GM21717 (cell line): ENCODE measurements at regions not wholly inside any gene's neighbourhood (a gene's known extent, or its start where the extent isn't known, plus 50 kb on each side); places are given as distances from the start of the nearest gene placed in this dataset.

Source experiments
- ATAC-seq: cut with Tn5 transposase; IDR thresholded peaks from one replicate; pipeline ENCODE4 v1.9.1; 2021; ENCODE audit warnings: mild to moderate bottlenecking, moderate library complexity; ENCODE audit not compliant: unreplicated experiment

GRCh38 chr18:54767098-54767497 lies 61.2 kb upstream of the RAB27B start:
- no peak for ATAC-seq

DNA sequence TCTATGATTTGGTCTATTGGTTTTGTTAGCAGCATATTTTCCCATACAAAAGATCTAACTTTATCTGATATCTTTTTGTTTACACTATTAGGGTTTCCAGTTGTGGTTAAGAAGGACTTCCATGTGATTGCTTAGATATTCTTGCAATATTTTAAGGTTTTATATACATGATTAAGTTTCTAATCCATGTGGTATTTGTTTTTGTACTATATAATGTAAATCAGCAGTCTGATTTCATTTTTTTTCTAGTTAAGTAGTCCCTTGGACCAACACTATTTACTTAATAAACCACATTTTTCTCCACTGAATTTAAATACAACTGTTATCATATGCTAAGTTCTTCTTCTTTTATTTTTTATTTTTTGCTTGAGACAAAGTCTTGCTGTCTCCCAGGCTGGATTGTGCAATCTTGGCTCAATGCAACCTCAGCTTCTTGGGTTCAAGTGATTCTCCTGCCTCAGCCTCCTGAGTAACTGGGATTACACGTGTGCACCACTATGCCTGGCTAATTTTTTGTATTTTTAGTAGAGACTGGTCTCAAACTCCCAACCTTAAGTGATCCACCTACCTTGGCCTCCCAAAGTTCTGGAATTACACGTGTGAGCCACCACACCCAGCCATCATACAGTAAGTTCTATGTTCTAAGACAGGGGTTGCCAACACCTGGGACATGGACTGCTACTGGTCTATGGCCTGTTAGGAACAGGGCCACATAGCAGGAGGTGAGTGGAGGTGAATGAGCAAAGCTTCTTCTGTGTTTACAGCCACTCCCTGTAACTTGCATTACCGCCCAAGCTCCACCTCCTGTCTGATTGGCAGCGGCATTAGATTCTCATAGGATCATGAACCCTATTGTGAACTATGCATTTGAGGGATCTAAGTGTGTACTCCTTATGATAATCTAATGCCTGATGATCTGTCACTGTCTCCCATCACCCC lies 58.5 kb upstream of the RAB27B start:
- no peak for ATAC-seq

DNA sequence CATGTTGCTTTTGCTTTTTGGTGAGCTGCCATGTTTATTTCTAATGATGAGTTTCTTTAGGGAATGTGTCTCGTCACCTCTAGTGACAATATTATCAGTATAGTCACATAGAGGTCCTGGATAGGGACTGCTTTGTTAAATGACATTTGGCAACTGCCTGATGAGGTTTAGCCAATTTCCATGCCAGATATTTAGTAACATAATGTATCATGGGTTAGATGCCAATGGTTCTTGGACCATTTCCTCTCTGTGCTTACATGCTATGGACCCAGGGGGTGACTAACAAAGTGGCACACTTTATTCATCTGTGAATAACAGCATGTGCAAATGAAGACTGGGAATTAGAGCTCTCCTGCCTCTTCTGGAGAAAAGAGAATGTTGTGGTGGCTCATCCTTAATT lies 56.2 kb upstream of the RAB27B start:
- no peak for ATAC-seq

DNA sequence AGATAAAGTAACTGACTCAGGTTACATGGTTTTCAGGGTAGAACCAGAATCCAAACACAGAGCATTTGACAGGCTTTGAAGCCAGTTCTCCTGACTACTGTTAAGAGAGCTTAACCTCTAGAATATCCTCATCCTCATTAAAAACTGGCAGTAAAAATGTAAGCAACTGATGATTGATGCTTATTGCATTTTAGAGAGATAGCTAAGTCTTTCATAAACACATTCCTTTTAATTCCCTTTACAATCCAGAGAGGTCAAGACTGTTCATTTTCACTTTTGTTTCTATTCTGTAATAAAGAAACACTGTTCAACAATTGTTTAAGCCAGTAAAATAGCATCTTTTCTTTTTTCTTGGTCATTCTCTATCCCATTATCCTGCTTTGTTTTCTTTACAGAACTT lies 53.9 kb upstream of the RAB27B start:
- no peak for ATAC-seq

- no peak for ATAC-seq
Observed at GRCh38 chr18:54774981-54775665, 53.2 kb upstream of the RAB27B start.

DNA sequence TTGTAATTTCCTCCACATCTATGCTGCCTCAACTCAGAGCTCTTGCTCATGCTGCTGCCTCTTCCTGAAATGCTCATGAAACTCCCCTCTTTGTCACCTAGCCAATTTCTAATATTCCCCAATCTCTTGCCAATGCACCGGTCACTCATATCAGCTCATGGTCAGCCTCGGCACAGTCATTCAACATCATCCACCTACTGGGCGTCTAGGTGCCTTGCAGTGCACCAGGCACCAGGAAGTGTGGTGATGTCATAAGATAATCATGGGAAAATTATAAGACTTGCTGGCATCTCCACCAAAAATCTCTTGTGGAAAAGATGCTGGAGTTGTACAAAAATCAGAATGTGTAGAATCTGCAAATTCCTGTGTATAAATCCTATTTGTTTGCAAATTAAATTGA lies 52.6 kb upstream of the RAB27B start:
- no peak for ATAC-seq

DNA sequence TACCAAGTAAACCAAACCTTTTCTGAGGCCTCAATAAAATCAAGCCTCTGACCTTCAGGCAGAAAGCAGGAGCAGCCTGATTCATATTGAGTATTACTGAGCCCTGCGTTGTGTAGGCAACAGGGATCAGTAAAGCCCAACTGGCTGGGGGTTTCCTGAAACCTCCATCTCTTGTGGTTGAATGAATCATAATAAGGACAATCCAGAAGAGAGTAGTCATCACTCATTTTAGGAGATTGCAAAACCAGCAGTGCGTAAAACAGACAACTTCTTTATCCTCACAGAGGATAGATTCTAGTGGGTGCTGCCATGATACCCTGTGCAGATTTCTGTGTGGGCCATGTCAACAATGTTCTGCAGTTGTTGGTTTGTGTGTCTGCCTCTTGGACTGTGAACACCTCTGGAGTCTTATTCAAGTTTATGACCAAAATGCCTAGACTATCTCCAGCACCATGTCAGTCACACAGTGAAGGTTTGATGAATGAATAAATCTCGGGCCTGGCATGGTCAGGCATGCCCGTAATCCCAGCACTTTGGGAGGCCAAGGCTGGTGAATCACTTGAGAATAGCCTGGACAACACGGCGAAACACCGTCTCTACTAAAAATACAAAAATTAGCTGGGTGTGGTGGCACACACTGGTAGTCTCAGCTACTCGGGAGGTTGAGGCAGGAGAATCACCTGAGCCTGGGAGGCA lies 51.8 kb upstream of the RAB27B start:
- ATAC-seq: peak; percentile 73

- ATAC-seq: no peak
Observed at GRCh38 chr18:54777118-54777791, 51.0 kb upstream of the RAB27B start.

- ATAC-seq: no peak
Observed at GRCh38 chr18:54777989-54778388, 50.3 kb upstream of the RAB27B start.
